K562 (cell line): ENCODE measurements at regions not wholly inside any gene's neighbourhood (a gene's known extent, or its start where the extent isn't known, plus 50 kb on each side); places are given as distances from the start of the nearest gene placed in this dataset.

Experiments used
- CBX2 ChIP-seq: fragments of 200-600 bp; sonication (generic); IDR thresholded peaks from one replicate; pipeline ENCODE4 v1.6.1; 2012; ENCODE audit warnings: mild to moderate bottlenecking, low read length, inconsistent platforms; ENCODE audit not compliant: insufficient read depth, poor library complexity, severe bottlenecking
- CREB5 ChIP-seq: fragments of 250-450 bp; sonication (Bioruptor Pico); IDR thresholded peaks from 2 replicates; pipeline ENCODE4 v1.5.0; 2020; ENCODE audit warnings: mild to moderate bottlenecking
- CTCF ChIP-seq, 3 experiments: IDR thresholded peaks in 2 of 3; conservative IDR thresholded peaks in 1 of 3; 2 replicates each; pipeline ENCODE4 v1.5.1; 2011 to 2012; ENCODE audit warnings: low read length in 3 of 3, mild to moderate bottlenecking in 3 of 3, control low read depth in 2 of 3, improper control_type of control experiment in 1 of 3, inconsistent platforms in 1 of 3, low read depth in 1 of 3, mixed read lengths in 1 of 3, moderate library complexity in 1 of 3; ENCODE audit not compliant: insufficient read depth in 2 of 3
- FOXM1 ChIP-seq, 2 experiments: fragments of 450-650 bp in 1 of 2; sonication (generic) in 1 of 2; formaldehyde crosslinking in 1 of 2; IDR thresholded peaks; 2 replicates each; pipeline versions ENCODE4 v1.6.1 to v1.9.0; 2017 to 2022; ENCODE audit warnings: low read depth in 2 of 2, mild to moderate bottlenecking in 2 of 2, missing genetic modification reagents in 1 of 2, moderate library complexity in 1 of 2
- NFE2 ChIP-seq: IDR thresholded peaks from 2 replicates; pipeline ENCODE4 v1.6.1; 2014; ENCODE audit warnings: antibody characterized with exemption, low read depth
- POLR2A ChIP-seq: fragments of 450-650 bp; conservative IDR thresholded peaks from 2 replicates; pipeline ENCODE4 v1.6.1; 2016
- RBFOX2 ChIP-seq: fragments of 200-400 bp; formaldehyde crosslinking; IDR thresholded peaks from 2 replicates; pipeline ENCODE4 v1.6.1; 2017; ENCODE audit warnings: low read depth, mild to moderate bottlenecking, low read length, moderate library complexity
- SMARCA4 ChIP-seq: fragments of 450-650 bp; IDR thresholded peaks from 2 replicates; pipeline ENCODE4 v1.6.1; 2016
- TAF1 ChIP-seq: IDR thresholded peaks from 2 replicates; pipeline ENCODE4 v1.6.1; 2011; ENCODE audit warnings: mild to moderate bottlenecking, low read length, moderate library complexity; ENCODE audit not compliant: insufficient read depth, control insufficient read depth, severe bottlenecking; ENCODE audit errors: extremely low read depth
- TARDBP ChIP-seq: fragments of 450-650 bp; IDR thresholded peaks from 2 replicates; pipeline ENCODE4 v1.6.1; 2016

- TF ChIP-seq RBFOX2, result no peak
- TF ChIP-seq POLR2A, result no peak
- no peak for TF ChIP-seq FOXM1 (IDR thresholded peaks at IDR 0.05; ENCODE audit: low read depth)
- TF ChIP-seq FOXM1 (CRISPR knock-in tag; IDR thresholded peaks at IDR 0.05; ENCODE audit: low read depth), result no peak
- no peak for TF ChIP-seq SMARCA4
- no peak for TF ChIP-seq CBX2
- no peak for TF ChIP-seq CREB5 (CRISPR knock-in tag)
- no peak for TF ChIP-seq NFE2
- no peak for TF ChIP-seq CTCF (IDR thresholded peaks at IDR 0.05 in 2 of 3, conservative IDR thresholded peaks at IDR 0.05 in 1 of 3; ENCODE audit: insufficient read depth in 2 of 3, low read depth in 1 of 3, low read length in 3 of 3)
- TF ChIP-seq TARDBP, result no peak
- TF ChIP-seq TAF1, result no peak
These were observed 214.6 kb upstream of the POU5F2 start for GRCh38 chr5:93956006-93956405.
